ENCODE measurements at regions not wholly inside any gene's neighbourhood (a gene's known extent, or its start where the extent isn't known, plus 50 kb on each side); places are given as distances from the start of the nearest gene placed in this dataset.
"Not testable (repeated sequence)": the region's sequence is repeated elsewhere in the genome, so short reads cannot be mapped to it uniquely, and the experiment has no call there.

- no peak for DNase-seq
These were observed 185.2 kb upstream of the EXOC2 start for GRCh38 chr6:878179-878578.

DNA sequence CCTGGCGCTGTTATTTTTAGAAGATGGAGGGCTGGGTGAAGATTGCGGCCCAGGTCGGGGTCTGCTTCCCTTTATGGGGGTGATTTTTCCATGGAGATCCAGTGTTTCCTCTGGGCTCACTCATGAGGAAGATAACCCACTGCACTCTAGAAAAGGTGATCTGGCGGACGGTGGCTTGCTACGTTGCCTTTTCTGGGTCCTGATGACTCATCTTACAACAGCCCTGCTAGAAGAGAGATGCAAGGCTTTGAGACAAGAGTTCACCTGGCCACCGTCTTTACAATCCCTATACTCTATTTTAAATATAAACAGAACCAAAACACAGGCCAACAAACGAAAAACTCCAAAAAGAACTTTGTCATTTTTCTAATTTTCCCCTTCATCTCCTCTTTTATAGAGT, 182.1 kb upstream of the EXOC2 start:
- TF ChIP-seq POLR2A (IDR thresholded peaks at IDR 0.05; ENCODE audit: low read length) (no peak), GATA1 (IDR thresholded peaks at IDR 0.05; ENCODE audit: low read depth, low read length) (no peak)

More at GRCh38 chr6:878179-878578, 185.2 kb upstream of the EXOC2 start:
- TF ChIP-seq POLR2A (IDR thresholded peaks at IDR 0.05; ENCODE audit: low read length) (no peak), GATA1 (IDR thresholded peaks at IDR 0.05; ENCODE audit: low read depth, low read length) (no peak)

GRCh38 chr6:872570-873125, 179.7 kb upstream of the EXOC2 start:
- DNase-seq, result no peak
- no peak for TF ChIP-seq GATA1 (IDR thresholded peaks at IDR 0.05; ENCODE audit: low read depth, low read length)
- no peak for TF ChIP-seq POLR2A (IDR thresholded peaks at IDR 0.05; ENCODE audit: low read length)

More for the DNA sequence above, 182.1 kb upstream of the EXOC2 start:
- DNase-seq, result no peak

GRCh38 chr6:871503-871902, 178.6 kb upstream of the EXOC2 start:
- TF ChIP-seq POLR2A (IDR thresholded peaks at IDR 0.05; ENCODE audit: low read length), result no peak
- TF ChIP-seq GATA1 (IDR thresholded peaks at IDR 0.05; ENCODE audit: low read depth, low read length), result no peak
- DNase-seq, result no peak

GRCh38 chr6:870096-870495, 177.2 kb upstream of the EXOC2 start:
- DNase-seq, result no peak
- TF ChIP-seq GATA1 (IDR thresholded peaks at IDR 0.05; ENCODE audit: low read depth, low read length) (no peak), POLR2A (IDR thresholded peaks at IDR 0.05; ENCODE audit: low read length) (no peak)

- TF ChIP-seq POLR2A (IDR thresholded peaks at IDR 0.05; ENCODE audit: low read length) (no peak), GATA1 (IDR thresholded peaks at IDR 0.05; ENCODE audit: low read depth, low read length) (no peak)
- DNase-seq, result no peak
These were observed 175.3 kb upstream of the EXOC2 start for GRCh38 chr6:868201-868600.

DNA sequence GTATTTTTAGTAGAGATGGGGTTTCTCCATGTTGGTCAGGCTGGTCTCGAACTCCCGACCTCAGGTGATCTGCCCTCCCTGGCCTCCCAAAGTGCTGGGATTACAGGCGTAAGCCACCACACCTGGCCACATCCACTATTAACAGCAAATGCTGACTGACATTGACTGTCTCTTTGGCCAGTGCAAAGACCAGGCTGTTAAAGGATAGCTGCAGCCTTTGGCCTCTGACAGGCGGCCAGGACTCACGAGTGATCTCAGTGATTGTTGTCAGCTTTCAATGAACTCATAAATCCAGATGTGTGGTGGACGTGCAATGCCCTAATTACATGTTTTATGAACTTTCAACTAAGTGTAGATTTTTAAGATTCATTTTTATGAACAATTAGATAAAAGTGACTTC, 174.4 kb upstream of the EXOC2 start:
- no peak for DNase-seq
- TF ChIP-seq GATA1 (IDR thresholded peaks at IDR 0.05; ENCODE audit: low read depth, low read length) (no peak), POLR2A (IDR thresholded peaks at IDR 0.05; ENCODE audit: low read length) (no peak)

DNA sequence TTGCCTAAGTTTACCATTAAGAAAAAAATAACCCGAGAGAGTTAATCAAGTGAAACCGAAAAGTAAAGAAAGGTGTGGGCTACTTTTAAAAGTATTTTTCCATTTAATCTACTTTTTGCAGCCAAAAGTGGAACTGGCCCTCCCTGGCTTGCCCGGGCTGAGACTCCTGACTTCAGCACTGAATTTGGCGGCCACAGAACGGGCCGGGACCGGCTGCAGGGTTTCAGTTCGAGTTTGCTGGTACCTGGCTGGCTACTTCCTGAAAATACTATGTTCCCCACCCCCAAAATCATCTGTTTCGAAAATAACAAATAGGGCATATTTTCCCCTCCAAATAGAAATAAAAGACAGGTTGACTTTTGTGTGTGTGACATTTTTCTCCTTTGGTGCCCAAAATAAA, 173.4 kb upstream of the EXOC2 start:
- no peak for DNase-seq
- no peak for TF ChIP-seq GATA1 (IDR thresholded peaks at IDR 0.05; ENCODE audit: low read depth, low read length)
- TF ChIP-seq POLR2A (IDR thresholded peaks at IDR 0.05; ENCODE audit: low read length), result no peak

DNA sequence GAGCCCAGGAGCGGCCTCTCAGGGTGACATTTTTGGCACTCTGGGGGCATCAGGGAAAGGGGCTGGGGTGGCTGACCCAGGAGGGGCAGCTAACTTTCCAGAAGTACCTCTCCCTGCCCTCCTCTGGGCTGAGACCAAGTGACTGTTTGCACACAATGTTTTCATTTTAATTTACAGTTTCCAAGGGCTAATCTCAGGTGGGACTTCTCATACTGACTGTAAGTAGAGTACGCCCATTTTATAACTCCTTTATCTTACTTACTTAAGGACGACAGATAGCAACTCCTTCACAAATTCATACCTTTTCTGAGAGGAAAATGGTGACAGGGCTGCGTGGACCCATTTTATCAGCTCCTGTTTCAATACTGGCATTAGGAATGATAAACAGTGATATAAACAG, 172.9 kb upstream of the EXOC2 start:
- no peak for TF ChIP-seq POLR2A (IDR thresholded peaks at IDR 0.05; ENCODE audit: low read length)
- no peak for TF ChIP-seq GATA1 (IDR thresholded peaks at IDR 0.05; ENCODE audit: low read depth, low read length)
- no peak for DNase-seq

DNA sequence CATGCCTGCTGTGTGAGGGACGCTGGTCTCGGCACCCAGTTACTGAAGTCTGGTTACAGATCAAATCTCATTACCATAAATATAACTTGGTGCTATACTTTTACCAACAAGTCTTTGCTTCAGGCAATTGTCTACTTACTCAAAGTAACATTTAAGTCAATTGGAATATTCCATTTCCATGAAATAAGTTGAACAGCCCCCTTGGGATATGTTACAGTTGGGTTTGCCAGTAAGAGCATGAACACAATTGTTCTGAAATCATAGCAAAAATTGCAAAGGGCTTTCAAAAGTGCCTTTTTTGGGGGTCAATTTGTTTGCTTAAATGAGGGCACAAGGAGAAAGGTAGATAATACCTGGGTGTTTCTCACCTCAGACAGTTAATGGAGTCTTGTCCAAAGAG, 170.9 kb upstream of the EXOC2 start:
- TF ChIP-seq GATA1 (IDR thresholded peaks at IDR 0.05; ENCODE audit: low read depth, low read length) (no peak), POLR2A (IDR thresholded peaks at IDR 0.05; ENCODE audit: low read length) (no peak)
- no peak for DNase-seq

- DNase-seq, result not testable (repeated sequence)
These were observed 170.2 kb upstream of the EXOC2 start for GRCh38 chr6:863127-863526.

- TF ChIP-seq GATA1 (IDR thresholded peaks at IDR 0.05; ENCODE audit: low read depth, low read length) (no peak), POLR2A (IDR thresholded peaks at IDR 0.05; ENCODE audit: low read length) (no peak)
These were observed 167.0 kb upstream of the EXOC2 start for GRCh38 chr6:859936-860335.

DNA sequence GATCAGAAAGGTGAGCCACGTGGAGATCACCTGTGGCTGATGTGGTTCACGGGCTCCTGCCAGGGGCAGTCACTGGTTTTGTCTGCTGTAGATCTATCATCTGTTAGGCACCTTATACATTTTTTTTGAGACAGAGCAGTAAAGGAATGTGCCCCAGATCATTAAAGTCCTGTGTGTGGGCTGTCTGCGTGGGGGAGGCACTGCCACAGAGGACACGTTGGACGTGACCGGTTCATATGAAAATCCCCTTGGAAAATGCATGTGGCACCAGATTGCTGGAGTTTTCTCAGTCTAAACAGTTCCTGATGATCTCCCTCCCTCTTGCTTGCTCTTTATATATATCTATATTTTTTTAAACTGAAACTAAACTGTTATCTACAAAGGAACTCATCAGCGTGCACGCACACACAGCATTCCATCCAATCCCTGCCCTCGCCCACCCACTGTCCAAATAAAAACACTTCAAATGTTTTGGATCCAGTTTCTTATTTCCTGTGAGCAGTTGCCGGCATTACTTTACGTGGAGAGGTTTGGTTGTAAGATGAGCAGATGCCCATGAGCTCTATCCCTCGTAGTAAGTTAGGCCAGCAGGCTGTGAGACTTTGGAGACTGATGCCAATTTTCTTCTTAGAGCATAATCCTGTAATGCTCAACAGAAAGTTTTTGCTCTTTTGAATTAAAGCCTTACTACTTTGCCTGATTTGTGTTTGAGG, 161.6 kb upstream of the EXOC2 start:
- TF ChIP-seq GATA1 (IDR thresholded peaks at IDR 0.05; ENCODE audit: low read depth, low read length) (no peak), POLR2A (IDR thresholded peaks at IDR 0.05; ENCODE audit: low read length) (no peak)
- no peak for DNase-seq

More at GRCh38 chr6:859936-860335, 167.0 kb upstream of the EXOC2 start:
- DNase-seq, result no peak

DNA sequence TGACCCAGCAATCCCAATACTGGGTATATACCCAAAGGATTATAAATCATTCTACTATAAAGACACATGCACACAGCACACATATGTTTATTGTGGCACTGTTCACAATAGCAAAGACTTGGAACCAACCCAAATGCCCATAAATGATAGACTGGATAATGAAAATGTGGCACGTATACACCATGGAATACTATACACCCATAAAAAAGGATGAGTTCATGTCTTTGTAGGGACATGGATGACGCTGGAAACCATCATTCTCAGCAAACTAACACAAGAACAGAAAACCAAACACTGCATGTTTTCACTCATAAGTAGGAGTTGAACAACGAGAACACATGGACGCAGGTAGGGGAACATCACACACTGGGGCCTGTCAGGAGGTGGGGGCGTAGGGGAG, 159.3 kb upstream of the EXOC2 start:
- not testable (repeated sequence) for DNase-seq

GRCh38 chr6:849075-849506, 156.2 kb upstream of the EXOC2 start:
- no peak for DNase-seq
- no peak for TF ChIP-seq POLR2A (IDR thresholded peaks at IDR 0.05; ENCODE audit: low read length)
- TF ChIP-seq GATA1 (IDR thresholded peaks at IDR 0.05; ENCODE audit: low read depth, low read length), result no peak
